Keratinocyte (primary cell): ENCODE measurements at regions not wholly inside any gene's neighbourhood (a gene's known extent, or its start where the extent isn't known, plus 50 kb on each side); places are given as distances from the start of the nearest gene placed in this dataset.

Experiments used
- CTCF ChIP-seq, 3 experiments: IDR thresholded peaks in 1 of 3; conservative IDR thresholded peaks in 1 of 3; optimal IDR thresholded peaks in 1 of 3; 2 replicates in 2 of 3; 3 replicates in 1 of 3; pipeline versions ENCODE3 to v1.5.1; 2011; ENCODE audit warnings: low read length in 3 of 3, mild to moderate bottlenecking in 3 of 3, moderate library complexity in 2 of 3, control low read depth in 1 of 3, inconsistent platforms in 1 of 3; ENCODE audit not compliant: insufficient read depth in 2 of 3; ENCODE audit errors: extremely low read depth in 1 of 3
- EZH2 ChIP-seq: IDR thresholded peaks from one replicate; pipeline ENCODE4 v1.6.1; 2012; ENCODE audit warnings: inconsistent platforms, mild to moderate bottlenecking, low read length, moderate library complexity

- no peak for TF ChIP-seq CTCF (optimal IDR thresholded peaks at IDR 0.05 in 1 of 3, IDR thresholded peaks at IDR 0.05 in 1 of 3, conservative IDR thresholded peaks at IDR 0.05 in 1 of 3; ENCODE audit: extremely low read depth in 1 of 3, insufficient read depth in 2 of 3, low read length in 3 of 3)
- TF ChIP-seq EZH2, result no peak
Observed at GRCh38 chr7:81833401-81833800, 63.6 kb upstream of the HGF start.
